Stimulated activated CD4-positive, alpha-beta T cell treated with anti-CD3 and anti-CD28 coated beads, TNF-alpha, amount 100 ng/mL, for 4 hours (primary cell): ENCODE measurements at regions not wholly inside any gene's neighbourhood (a gene's known extent, or its start where the extent isn't known, plus 50 kb on each side); places are given as distances from the start of the nearest gene placed in this dataset.
"Not testable (repeated sequence)": the region's sequence is repeated elsewhere in the genome, so short reads cannot be mapped to it uniquely, and the experiment has no call there.

Experiments
- DNase-seq, 3 experiments: peaks; one replicate each; pipeline ENCODE4 v3.0.0-alpha.2; 2020; ENCODE audit warnings: low read depth in 3 of 3

DNA sequence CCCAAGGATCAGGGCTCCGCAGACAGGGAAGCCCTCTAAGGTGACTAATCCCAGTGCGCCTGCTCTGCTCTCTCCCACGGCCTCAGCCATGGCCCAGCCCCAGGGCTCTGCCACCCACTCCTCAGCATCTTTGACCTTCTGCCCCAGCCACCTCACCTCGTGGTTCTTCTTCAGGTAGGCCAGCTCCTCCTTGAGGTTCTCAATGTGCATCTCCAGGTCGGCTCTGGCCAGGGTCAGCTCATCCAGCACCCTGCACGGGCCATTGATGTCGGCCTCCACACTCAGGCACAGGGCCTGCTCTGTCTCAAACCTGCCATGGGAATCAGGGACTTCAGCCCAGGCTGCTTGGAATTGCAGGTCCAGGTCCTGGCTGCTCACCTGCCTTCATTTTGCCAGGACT lies 128.4 kb downstream of the TNFRSF13B start:
- not testable (repeated sequence) for DNase-seq

- DNase-seq = not testable (repeated sequence)
Measured at GRCh38 chr17:16842346-16842745, 129.6 kb downstream of the TNFRSF13B start.

DNA sequence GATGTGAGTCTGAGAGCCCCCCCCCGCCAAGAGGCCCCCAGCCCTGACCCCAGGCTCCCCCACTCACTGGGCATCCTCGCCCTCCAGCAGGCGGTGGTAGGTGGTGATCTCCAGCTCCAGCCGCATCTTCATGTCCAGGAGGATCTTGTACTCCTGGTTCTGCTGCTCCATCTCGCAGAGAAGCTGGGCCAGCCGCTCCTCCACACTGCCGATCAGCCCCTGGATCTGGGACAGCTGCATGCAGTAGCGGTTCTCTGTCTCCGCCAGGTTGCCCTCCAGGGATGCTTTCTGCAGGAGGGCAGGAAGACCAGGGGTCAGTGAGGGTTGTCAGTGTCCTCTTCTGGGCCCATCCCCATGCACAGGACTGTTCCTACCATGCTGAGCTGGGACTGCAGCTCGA lies 130.0 kb downstream of the TNFRSF13B start:
- DNase-seq = not testable (repeated sequence)

DNA sequence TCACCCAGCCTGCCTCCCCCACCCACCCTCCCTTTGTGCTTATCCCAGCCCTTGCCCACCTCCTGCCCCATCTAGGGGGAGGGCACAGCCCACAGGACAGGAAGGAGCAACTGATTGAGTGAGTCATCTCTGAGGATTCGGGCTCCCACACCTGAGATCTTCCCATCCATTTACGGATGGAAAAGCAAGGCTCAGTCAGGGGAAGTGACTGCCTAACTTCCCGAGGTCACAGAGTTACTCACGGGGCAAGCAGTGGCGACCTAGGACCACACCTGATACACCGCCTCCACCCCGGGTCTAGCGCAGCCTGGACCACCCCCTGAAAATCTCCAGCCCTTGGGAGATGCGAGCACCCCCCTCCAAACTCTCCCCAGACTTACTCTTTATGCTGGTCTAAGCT lies 131.7 kb downstream of the TNFRSF13B start:
- not testable (repeated sequence) for DNase-seq

DNA sequence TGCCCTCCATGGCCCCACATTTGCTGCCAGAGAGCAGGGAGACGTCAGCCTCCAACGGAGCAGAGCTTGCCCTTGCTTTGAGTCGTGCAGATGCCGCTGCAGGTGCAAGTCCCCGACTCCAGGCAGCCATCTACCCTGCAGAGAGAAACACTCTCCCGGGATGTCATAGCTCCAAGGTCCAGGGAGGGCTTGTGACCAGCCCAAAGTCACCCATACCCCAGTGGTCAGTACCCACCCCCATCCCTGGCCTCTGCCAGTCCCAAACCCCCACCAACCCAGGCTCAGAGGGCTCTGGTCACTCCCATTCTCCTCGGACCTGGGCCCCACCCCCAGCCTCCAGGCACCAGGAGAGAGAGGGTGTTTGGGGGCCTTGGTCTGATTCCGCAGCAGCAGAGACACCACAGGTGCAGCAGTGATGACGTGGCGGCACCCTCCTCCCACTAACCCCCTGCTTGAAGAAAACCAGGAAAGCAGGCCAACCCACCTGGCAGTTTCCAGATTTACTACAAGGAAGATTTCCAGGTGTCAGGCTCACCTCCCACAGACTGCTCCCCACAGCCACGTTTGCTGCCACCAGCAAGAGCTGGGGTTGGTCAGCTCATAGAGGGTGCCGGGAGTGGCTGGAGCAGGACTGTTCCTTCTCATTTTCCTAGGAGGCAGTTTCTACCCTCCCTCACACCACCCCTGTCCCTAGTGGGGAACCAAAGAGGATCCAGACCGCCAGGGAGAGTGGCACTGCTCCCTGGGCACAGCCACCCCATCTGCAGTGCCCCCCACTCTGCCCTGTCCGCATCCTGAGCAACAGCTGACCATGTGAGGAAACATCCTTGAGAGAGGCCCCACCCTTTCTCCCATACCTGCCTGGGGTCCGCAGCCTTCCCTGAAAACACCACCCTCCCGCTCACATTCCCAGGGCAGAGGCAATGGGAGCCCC lies 132.4 kb downstream of the TNFRSF13B start:
- DNase-seq = not testable (repeated sequence)

DNA sequence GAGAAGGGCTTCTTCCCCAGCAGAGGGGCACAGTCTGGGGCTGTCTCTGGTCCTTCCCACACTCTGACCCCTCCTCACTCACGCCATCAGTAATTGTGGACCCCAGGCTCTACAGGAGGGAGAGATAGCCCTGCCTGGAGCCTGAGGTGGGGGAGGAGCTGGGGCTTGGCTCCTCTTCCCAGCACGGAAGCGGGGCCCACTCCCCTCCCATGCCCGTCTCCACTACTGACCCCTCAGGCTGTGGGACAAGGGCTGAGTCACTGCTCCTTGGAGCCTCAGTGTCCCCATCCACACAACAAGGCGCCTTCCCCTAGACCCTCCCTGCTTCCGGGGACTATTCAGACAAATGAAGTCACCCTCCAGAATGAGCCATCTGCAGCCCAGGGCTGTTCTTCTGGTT lies 133.1 kb downstream of the TNFRSF13B start:
- not testable (repeated sequence) for DNase-seq

DNA sequence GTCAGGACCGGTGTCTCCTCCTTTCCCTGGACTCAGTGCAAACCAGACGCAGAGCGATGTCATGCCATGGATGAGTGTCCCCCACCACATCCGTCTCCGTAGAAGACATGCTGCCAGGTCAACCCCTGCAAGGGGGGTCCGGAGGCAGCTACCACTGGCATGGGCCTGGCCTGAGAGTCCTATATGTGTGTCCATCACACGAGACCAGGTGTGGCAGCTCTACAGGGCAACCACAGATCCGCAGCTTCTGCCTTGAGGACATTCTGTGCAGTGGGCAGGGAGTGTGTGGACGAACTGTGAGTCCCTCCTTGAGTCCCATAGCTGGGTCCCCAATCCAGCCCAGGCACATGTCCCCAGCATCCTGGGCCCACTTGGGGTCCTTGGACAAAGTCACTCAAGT lies 133.6 kb downstream of the TNFRSF13B start:
- not testable (repeated sequence) for DNase-seq

GRCh38 chr17:16837468-16838266 lies 134.3 kb downstream of the TNFRSF13B start:
- DNase-seq = not testable (repeated sequence)

- DNase-seq = not testable (repeated sequence)
Measured at GRCh38 chr17:16836315-16836915, 135.5 kb downstream of the TNFRSF13B start.

DNA sequence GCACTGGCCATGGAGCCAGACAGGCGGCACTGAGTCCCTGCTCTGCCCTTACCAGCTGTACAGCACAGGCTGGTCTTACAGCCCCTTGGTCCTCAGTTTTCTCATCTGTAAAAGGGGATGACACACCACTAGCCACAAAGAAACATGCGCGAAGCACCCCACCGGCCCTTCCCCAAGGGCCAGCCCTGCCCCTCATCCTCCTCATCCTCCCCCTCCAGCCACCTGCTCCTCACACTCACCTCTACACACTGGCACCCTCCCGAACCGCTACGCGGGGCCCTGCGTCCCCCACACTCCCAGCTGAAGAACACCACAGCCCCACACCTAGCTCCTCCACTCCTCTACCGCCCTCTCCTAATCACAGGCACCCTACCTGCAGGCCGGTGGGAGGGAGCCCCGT lies 138.4 kb downstream of the TNFRSF13B start:
- DNase-seq = not testable (repeated sequence)

- not testable (repeated sequence) for DNase-seq
Measured at GRCh38 chr17:16832853-16833252, 139.1 kb downstream of the TNFRSF13B start.

GRCh38 chr17:16832206-16832605 lies 139.7 kb downstream of the TNFRSF13B start:
- not testable (repeated sequence) for DNase-seq

DNA sequence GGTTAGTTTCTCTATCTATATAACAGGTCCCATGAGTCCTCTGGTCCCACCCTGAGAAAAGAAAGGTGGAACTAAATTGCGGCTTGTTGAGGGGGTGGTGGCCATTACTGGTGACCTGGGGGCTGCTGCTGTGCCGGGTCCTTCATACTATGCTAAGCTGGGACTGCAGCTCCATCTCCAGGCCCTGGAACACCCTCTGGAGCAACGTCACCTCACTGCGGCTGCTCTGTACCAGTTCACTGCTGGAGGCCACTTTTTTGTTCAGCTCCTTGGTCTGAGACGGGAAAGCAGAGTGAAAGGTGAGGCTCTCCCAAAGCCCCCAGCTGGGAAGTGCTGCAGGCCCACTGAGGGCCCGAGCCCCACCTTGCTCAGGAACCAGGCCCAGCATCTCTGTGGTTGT lies 140.7 kb downstream of the CCDC144A start:
- DNase-seq = not testable (repeated sequence)

- DNase-seq = not testable (repeated sequence)
Measured at GRCh38 chr17:16830219-16830618, 140.2 kb downstream of the CCDC144A start.
